SK-N-SH (cell line): ENCODE measurements at regions not wholly inside any gene's neighbourhood (a gene's known extent, or its start where the extent isn't known, plus 50 kb on each side); places are given as distances from the start of the nearest gene placed in this dataset.

ENCODE experiments used
- CTCF ChIA-PET: fragments of 300-600, 350-600 bp; formaldehyde crosslinking; extraction: SDS; loops from one replicate; lab custom pipeline; 2021; lab: Yijun Ruan, JAX
- POLR2A ChIA-PET: fragments of 350-600 bp; sonication (Branson Sonifier 250); formaldehyde crosslinking; extraction: SDS; loops from one replicate; lab custom pipeline; 2020; ENCODE audit warnings: antibody characterized with exemption, inconsistent platforms; lab: Yijun Ruan, JAX
- DNase-seq: peaks from one replicate; pipeline ENCODE4 v3.0.0; 2012
- H2AFZ ChIP-seq: fragments of 200-600 bp; sonication (generic); 2 replicates; pipeline ENCODE4 v1.8.1; 2016; ENCODE audit warnings: antibody characterized with exemption, mild to moderate bottlenecking, low read depth
- H3F3A ChIP-seq: fragments of 200-600 bp; sonication (generic); replicated peaks from 2 replicates; pipeline ENCODE3; 2016; ENCODE audit warnings: antibody characterized with exemption, mild to moderate bottlenecking; ENCODE audit not compliant: insufficient read depth
- H3K27ac ChIP-seq, 2 experiments: fragments of 200-500 bp in 1 of 2; fragments of 200-600 bp in 1 of 2; sonication (Bioruptor generic) in 1 of 2; sonication (generic), shearing (Covaris generic) in 1 of 2; 2 replicates each; pipeline versions ENCODE4 v1.5.1 to v1.6.1; 2014 to 2016; ENCODE audit warnings: low read depth in 2 of 2, inconsistent platforms in 1 of 2, low read length in 1 of 2, mild to moderate bottlenecking in 1 of 2, mixed read lengths in 1 of 2
- H3K27me3 ChIP-seq: fragments of 200-600 bp; sonication (generic), shearing (Covaris generic); 2 replicates; pipeline ENCODE4 v1.6.1; 2016; ENCODE audit warnings: mixed run types; ENCODE audit not compliant: insufficient read depth
- H3K36me3 ChIP-seq, 2 experiments: fragments of 200-500 bp in 1 of 2; fragments of 200-600 bp in 1 of 2; sonication (Bioruptor generic) in 1 of 2; sonication (generic) in 1 of 2; replicated peaks in 1 of 2; 2 replicates each; pipeline versions ENCODE3 to v1.5.1; 2014 to 2016; ENCODE audit warnings: low read length in 1 of 2, mild to moderate bottlenecking in 1 of 2; ENCODE audit not compliant: insufficient read depth in 2 of 2, control insufficient read depth in 1 of 2
- H3K4me1 ChIP-seq, 2 experiments: fragments of 200-500 bp in 1 of 2; fragments of 200-600 bp in 1 of 2; sonication (Bioruptor generic) in 1 of 2; sonication (generic), shearing (Covaris generic) in 1 of 2; 2 replicates each; pipeline versions ENCODE4 v1.5.1 to v1.6.1; 2014 to 2016; ENCODE audit warnings: low read depth in 1 of 2, low read length in 1 of 2, mixed run types in 1 of 2; ENCODE audit not compliant: insufficient read depth in 2 of 2, control insufficient read depth in 1 of 2
- H3K4me2 ChIP-seq: fragments of 200-600 bp; sonication (generic), shearing (Covaris generic); 2 replicates; pipeline ENCODE4 v1.6.1; 2017; ENCODE audit warnings: mixed run types
- H3K4me3 ChIP-seq, 2 experiments: fragments of 200-500 bp in 1 of 2; fragments of 200-600 bp in 1 of 2; sonication (Bioruptor generic) in 1 of 2; sonication (generic), shearing (Covaris generic) in 1 of 2; 2 replicates each; pipeline versions ENCODE4 v1.5.1 to v1.8.1; 2014 to 2016; ENCODE audit warnings: low read depth in 2 of 2, inconsistent platforms in 1 of 2, low read length in 1 of 2, mild to moderate bottlenecking in 1 of 2, mixed read lengths in 1 of 2, moderate library complexity in 1 of 2
- H3K79me2 ChIP-seq: fragments of 200-600 bp; sonication (generic); 2 replicates; pipeline ENCODE4 v1.8.1; 2017; ENCODE audit warnings: mild to moderate bottlenecking; ENCODE audit not compliant: insufficient read depth
- H3K9ac ChIP-seq: fragments of 200-600 bp; sonication (generic); 2 replicates; pipeline ENCODE4 v1.6.1; 2017; ENCODE audit warnings: mixed run types
- H3K9me2 ChIP-seq: fragments of 200-600 bp; sonication (generic); 2 replicates; pipeline ENCODE4 v1.6.1; 2017; ENCODE audit warnings: mixed run types
- H3K9me3 ChIP-seq: fragments of 200-600 bp; sonication (generic); 2 replicates; pipeline ENCODE4 v1.6.1; 2017; ENCODE audit warnings: mixed run types, mild to moderate bottlenecking, moderate library complexity
- H4K20me1 ChIP-seq: fragments of 200-600 bp; sonication (generic); 2 replicates; pipeline ENCODE4 v1.6.1; 2017; ENCODE audit warnings: mild to moderate bottlenecking, mixed run types; ENCODE audit not compliant: insufficient read depth
- ELF1 ChIP-seq: IDR thresholded peaks from 2 replicates; pipeline ENCODE4 v1.4.0; 2012
- EP300 ChIP-seq, 2 experiments: IDR thresholded peaks; 2 replicates each; pipeline versions ENCODE4 v1.4.0 to v1.6.1; 2012; ENCODE audit warnings: borderline replicate concordance in 1 of 2, low read depth in 1 of 2, low read length in 1 of 2
- FOXJ3 ChIP-seq: sonication (generic); formaldehyde crosslinking; IDR thresholded peaks from 2 replicates; pipeline ENCODE4 v1.5.1; 2020; ENCODE audit warnings: mild to moderate bottlenecking, missing genetic modification reagents
- FOXM1 ChIP-seq: IDR thresholded peaks from 2 replicates; pipeline ENCODE4 v1.4.0; 2012; ENCODE audit warnings: low read depth, mild to moderate bottlenecking
- GABPA ChIP-seq: IDR thresholded peaks from 2 replicates; pipeline ENCODE4 v1.4.0; 2012; ENCODE audit warnings: low read depth, mild to moderate bottlenecking
- MEF2A ChIP-seq: IDR thresholded peaks from 2 replicates; pipeline ENCODE4 v1.4.0; 2012; ENCODE audit warnings: low read depth, borderline replicate concordance
- POLR2AphosphoS5 ChIP-seq: IDR thresholded peaks from 2 replicates; pipeline ENCODE4 v1.6.1; 2012; ENCODE audit warnings: low read depth, low read length
- SIN3A ChIP-seq: IDR thresholded peaks from 2 replicates; pipeline ENCODE4 v1.6.1; 2012; ENCODE audit warnings: low read depth, mild to moderate bottlenecking, low read length, moderate library complexity, borderline replicate concordance
- YY1 ChIP-seq: IDR thresholded peaks from 2 replicates; pipeline ENCODE4 v1.4.0; 2012; ENCODE audit warnings: low read depth, mild to moderate bottlenecking
- WGBS: methylation state at CpG from one replicate; pipeline ENCODE4 v1.1.6; 2017; ENCODE audit warnings: low lambda C conversion rate; 5-methylcytosine and 5-hydroxymethylcytosine counted together
- TF ChIP-seq, protein P1 (sequence below): IDR thresholded peaks from 2 replicates; pipeline ENCODE4 v1.4.0; 2012; ENCODE audit warnings: low read depth, borderline replicate concordance
- TF ChIP-seq, protein P2 (sequence below): IDR thresholded peaks from 2 replicates; pipeline ENCODE4 v1.6.1; 2012; ENCODE audit warnings: mild to moderate bottlenecking, low read depth, low read length, moderate library complexity
- TF ChIP-seq, protein P3 (sequence below): IDR thresholded peaks from 2 replicates; pipeline ENCODE4 v1.4.0; 2012; ENCODE audit warnings: low read depth
- TF ChIP-seq, protein P4 (sequence below): IDR thresholded peaks from 2 replicates; pipeline ENCODE4 v1.4.0; 2012; ENCODE audit warnings: low read depth, borderline replicate concordance
- TF ChIP-seq, protein P5 (sequence below): IDR thresholded peaks from 2 replicates; pipeline ENCODE4; 2012

DNA sequence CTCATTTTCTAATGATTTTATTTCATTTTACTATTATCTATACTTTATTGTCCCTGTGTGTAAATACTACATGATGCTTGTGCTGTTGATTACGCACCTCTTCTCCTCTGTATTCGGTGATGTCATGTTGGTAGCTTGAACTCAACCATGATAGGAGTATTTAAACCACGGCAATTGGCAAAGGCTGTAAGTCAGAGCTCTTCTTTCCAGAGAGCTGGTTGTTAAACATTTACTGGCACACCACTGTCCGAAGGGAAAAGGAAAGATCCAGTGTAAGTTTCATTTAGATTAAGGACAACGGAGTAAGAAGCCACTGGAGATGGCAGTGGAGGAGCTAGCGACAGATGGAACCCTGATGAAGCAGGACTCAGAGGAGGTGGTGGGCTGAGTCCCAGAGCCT lies 93.4 kb upstream of the KCNE2 start:
- DNase-seq = no peak
- H3K4me3 ChIP-seq = no peak overlapping the region
- no peaks in the 10 kb centered on the region for H3F3A ChIP-seq
- no peaks in the 10 kb centered on the region for H3K9me3 ChIP-seq
- ChIA-PET POLR2A (interaction anchor here (0.6 kb wide), 1 partner anchor 781 kb away, joined by 3 read pairs; no protein-coding TSS in a partner anchor), CTCF (interaction anchor here (0.8 to 1.0 kb wide), 2 partner anchors 14 to 26 kb away, joined by 3 read pairs; no protein-coding TSS in a partner anchor)
- H3K4me1 ChIP-seq = no peaks in the 10 kb centered on the region
- TF ChIP-seq, protein P1, sequence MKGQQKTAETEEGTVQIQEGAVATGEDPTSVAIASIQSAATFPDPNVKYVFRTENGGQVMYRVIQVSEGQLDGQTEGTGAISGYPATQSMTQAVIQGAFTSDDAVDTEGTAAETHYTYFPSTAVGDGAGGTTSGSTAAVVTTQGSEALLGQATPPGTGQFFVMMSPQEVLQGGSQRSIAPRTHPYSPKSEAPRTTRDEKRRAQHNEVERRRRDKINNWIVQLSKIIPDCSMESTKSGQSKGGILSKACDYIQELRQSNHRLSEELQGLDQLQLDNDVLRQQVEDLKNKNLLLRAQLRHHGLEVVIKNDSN = no peak
- TF ChIP-seq, protein P2, sequence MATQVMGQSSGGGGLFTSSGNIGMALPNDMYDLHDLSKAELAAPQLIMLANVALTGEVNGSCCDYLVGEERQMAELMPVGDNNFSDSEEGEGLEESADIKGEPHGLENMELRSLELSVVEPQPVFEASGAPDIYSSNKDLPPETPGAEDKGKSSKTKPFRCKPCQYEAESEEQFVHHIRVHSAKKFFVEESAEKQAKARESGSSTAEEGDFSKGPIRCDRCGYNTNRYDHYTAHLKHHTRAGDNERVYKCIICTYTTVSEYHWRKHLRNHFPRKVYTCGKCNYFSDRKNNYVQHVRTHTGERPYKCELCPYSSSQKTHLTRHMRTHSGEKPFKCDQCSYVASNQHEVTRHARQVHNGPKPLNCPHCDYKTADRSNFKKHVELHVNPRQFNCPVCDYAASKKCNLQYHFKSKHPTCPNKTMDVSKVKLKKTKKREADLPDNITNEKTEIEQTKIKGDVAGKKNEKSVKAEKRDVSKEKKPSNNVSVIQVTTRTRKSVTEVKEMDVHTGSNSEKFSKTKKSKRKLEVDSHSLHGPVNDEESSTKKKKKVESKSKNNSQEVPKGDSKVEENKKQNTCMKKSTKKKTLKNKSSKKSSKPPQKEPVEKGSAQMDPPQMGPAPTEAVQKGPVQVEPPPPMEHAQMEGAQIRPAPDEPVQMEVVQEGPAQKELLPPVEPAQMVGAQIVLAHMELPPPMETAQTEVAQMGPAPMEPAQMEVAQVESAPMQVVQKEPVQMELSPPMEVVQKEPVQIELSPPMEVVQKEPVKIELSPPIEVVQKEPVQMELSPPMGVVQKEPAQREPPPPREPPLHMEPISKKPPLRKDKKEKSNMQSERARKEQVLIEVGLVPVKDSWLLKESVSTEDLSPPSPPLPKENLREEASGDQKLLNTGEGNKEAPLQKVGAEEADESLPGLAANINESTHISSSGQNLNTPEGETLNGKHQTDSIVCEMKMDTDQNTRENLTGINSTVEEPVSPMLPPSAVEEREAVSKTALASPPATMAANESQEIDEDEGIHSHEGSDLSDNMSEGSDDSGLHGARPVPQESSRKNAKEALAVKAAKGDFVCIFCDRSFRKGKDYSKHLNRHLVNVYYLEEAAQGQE = no peak
- TF ChIP-seq SIN3A = no peak
- no peak for TF ChIP-seq FOXM1
- TF ChIP-seq, protein P3, sequence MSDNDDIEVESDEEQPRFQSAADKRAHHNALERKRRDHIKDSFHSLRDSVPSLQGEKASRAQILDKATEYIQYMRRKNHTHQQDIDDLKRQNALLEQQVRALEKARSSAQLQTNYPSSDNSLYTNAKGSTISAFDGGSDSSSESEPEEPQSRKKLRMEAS = no peak
- no peak for TF ChIP-seq YY1
- no peak for TF ChIP-seq GABPA
- TF ChIP-seq, protein P4, sequence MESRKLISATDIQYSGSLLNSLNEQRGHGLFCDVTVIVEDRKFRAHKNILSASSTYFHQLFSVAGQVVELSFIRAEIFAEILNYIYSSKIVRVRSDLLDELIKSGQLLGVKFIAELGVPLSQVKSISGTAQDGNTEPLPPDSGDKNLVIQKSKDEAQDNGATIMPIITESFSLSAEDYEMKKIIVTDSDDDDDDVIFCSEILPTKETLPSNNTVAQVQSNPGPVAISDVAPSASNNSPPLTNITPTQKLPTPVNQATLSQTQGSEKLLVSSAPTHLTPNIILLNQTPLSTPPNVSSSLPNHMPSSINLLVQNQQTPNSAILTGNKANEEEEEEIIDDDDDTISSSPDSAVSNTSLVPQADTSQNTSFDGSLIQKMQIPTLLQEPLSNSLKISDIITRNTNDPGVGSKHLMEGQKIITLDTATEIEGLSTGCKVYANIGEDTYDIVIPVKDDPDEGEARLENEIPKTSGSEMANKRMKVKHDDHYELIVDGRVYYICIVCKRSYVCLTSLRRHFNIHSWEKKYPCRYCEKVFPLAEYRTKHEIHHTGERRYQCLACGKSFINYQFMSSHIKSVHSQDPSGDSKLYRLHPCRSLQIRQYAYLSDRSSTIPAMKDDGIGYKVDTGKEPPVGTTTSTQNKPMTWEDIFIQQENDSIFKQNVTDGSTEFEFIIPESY = no peak
- no peaks in the 10 kb centered on the region for H4K20me1 ChIP-seq
- no peaks in the 10 kb centered on the region; the same call in 1 of the 2 replicates for H3K27me3 ChIP-seq
- no peak overlapping the region for H3K4me2 ChIP-seq
- WGBS = 64% methylated on average over 6 of the region's 6 CpGs
- H3K79me2 ChIP-seq = no peaks in the 10 kb centered on the region
- H3K27ac ChIP-seq = no peak overlapping the region
- H3K36me3 ChIP-seq = no peaks in the 10 kb centered on the region
- no peak overlapping the region for H3K9ac ChIP-seq
- no peaks in the 10 kb centered on the region for H3K9me2 ChIP-seq
- no peak overlapping the region for H2AFZ ChIP-seq

DNA sequence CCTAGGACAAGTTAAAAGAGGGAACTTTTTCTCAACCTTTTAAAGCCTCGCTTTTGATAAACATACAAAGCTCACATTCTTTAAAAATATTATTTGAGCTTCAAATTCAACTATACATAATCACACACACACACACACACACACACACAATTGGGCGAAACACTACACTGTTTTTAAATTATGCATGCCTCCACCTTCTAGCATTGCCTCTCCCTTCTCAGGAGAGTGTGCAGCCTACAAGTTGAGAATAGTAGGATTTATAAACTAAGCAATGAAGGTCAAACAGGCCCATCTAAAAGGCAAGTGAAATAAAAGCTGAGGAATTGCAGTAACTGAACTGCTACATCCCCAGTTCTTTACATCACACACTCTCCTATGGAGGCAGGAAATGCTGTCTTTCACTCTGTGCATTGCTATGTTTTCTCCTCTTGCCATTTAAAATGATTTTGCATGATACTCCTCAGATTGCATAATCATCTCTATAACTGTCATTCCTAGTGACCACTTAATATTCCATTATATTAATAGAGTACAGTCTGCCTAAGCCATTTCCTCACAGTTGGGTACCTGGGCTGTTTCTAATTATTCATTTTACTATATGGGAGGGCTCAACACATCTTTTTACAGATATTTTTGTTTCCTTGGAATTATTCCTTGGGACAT lies 92.5 kb upstream of the KCNE2 start:
- CTCF ChIA-PET = interaction anchor here (0.8 kb wide), 1 partner anchor 15 kb away, joined by 3 read pairs; no protein-coding TSS in a partner anchor
- WGBS = 56% methylated on average over 2 of the region's 2 CpGs
- no peak for TF ChIP-seq FOXJ3 (CRISPR knock-in tag)
- no peak for TF ChIP-seq EP300 (IDR thresholded peaks at IDR 0.05; ENCODE audit: borderline replicate concordance in 1 of 2, low read depth in 1 of 2, low read length in 1 of 2)
- no peak for TF ChIP-seq MEF2A
- TF ChIP-seq, protein P5, sequence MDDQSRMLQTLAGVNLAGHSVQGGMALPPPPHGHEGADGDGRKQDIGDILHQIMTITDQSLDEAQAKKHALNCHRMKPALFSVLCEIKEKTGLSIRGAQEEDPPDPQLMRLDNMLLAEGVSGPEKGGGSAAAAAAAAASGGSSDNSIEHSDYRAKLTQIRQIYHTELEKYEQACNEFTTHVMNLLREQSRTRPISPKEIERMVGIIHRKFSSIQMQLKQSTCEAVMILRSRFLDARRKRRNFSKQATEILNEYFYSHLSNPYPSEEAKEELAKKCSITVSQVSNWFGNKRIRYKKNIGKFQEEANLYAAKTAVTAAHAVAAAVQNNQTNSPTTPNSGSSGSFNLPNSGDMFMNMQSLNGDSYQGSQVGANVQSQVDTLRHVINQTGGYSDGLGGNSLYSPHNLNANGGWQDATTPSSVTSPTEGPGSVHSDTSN = no peak
- no peak for TF ChIP-seq POLR2AphosphoS5
- no peak for TF ChIP-seq ELF1
- TF ChIP-seq, protein P2 = no peak
- TF ChIP-seq GABPA = no peak

More for the DNA sequence above, 92.5 kb upstream of the KCNE2 start:
- no peak overlapping the region for H3K4me3 ChIP-seq
- H3K9ac ChIP-seq = no peak overlapping the region
- H3K9me3 ChIP-seq = no peaks in the 10 kb centered on the region
- H3K4me1 ChIP-seq = no peaks in the 10 kb centered on the region
- no peaks in the 10 kb centered on the region for H3K36me3 ChIP-seq
- no peaks in the 10 kb centered on the region; the same call in 1 of the 2 replicates for H3K27me3 ChIP-seq
- H4K20me1 ChIP-seq = no peaks in the 10 kb centered on the region
- H3F3A ChIP-seq = no peaks in the 10 kb centered on the region
- no peak for DNase-seq
- no peak overlapping the region for H3K4me2 ChIP-seq
- H2AFZ ChIP-seq = no peak overlapping the region
- H3K79me2 ChIP-seq = no peaks in the 10 kb centered on the region
- no peaks in the 10 kb centered on the region for H3K9me2 ChIP-seq
- no peak overlapping the region for H3K27ac ChIP-seq
- POLR2A ChIA-PET = interaction anchor here (0.6 kb wide), 1 partner anchor 781 kb away, joined by 3 read pairs; no protein-coding TSS in a partner anchor
